ENCODE measurements at regions not wholly inside any gene's neighbourhood (a gene's known extent, or its start where the extent isn't known, plus 50 kb on each side); places are given as distances from the start of the nearest gene placed in this dataset.

GRCh38 chrX:114500622-114501021, 83.3 kb upstream of the HTR2C start:
- TF ChIP-seq MECOM (CRISPR knock-in tag; IDR thresholded peaks at IDR 0.05), result no peak
- no peak for TF ChIP-seq RFX5 (IDR thresholded peaks at IDR 0.05; ENCODE audit: low read depth, low read length)
- no peak for TF ChIP-seq CSDE1 (IDR thresholded peaks at IDR 0.05)
- no peak for TF ChIP-seq CREB3 (tag; conservative IDR thresholded peaks at IDR 0.05; ENCODE audit: low read depth)
- no peak for TF ChIP-seq HDAC6 (IDR thresholded peaks at IDR 0.05; ENCODE audit: low read depth, low read length)
- no peak for TF ChIP-seq EZH2 (IDR thresholded peaks at IDR 0.05; ENCODE audit: borderline replicate concordance, low read depth, low read length)
